H1 (cell line): ENCODE measurements at regions not wholly inside any gene's neighbourhood (a gene's known extent, or its start where the extent isn't known, plus 50 kb on each side); places are given as distances from the start of the nearest gene placed in this dataset.

ENCODE experiments used
- CTCF ChIA-PET: fragments of 300-600 bp; sonication (Branson Sonifier 250); formaldehyde crosslinking; loops from one replicate; lab custom pipeline; 2021; ENCODE audit not compliant: partially characterized antibody; lab: Charles Lee
- POLR2A ChIA-PET: fragments of 300-600 bp; sonication (Branson Sonifier 250); formaldehyde crosslinking; loops from one replicate; lab custom pipeline; 2021; ENCODE audit warnings: inconsistent platforms; ENCODE audit not compliant: partially characterized antibody; lab: Charles Lee
- DNase-seq, 2 experiments: peaks; one replicate each; pipeline versions ENCODE4 v3.0.0 to v3.0.0-alpha.2; 2010 to 2022; ENCODE audit warnings: low spot score in 2 of 2, low read depth in 1 of 2, mixed read lengths in 1 of 2
- FAIRE-seq: peaks from 2 replicates; lab custom pipeline; 2011; peaks lifted over from hg19 to GRCh38; lab: Jason Lieb, UNC
- H2AFZ ChIP-seq: 2 replicates; pipeline ENCODE4 v1.8.1; 2012; ENCODE audit warnings: low read length, inconsistent platforms
- H2AK5ac ChIP-seq: 2 replicates; pipeline ENCODE4 v1.6.1; 2013; ENCODE audit warnings: low read depth, low read length
- H2BK120ac ChIP-seq: replicated peaks from 2 replicates; pipeline ENCODE3; 2013; ENCODE audit warnings: low read depth, low read length, inconsistent platforms
- H2BK12ac ChIP-seq: 2 replicates; pipeline ENCODE4 v1.6.1; 2013; ENCODE audit warnings: low read depth, low read length
- H2BK15ac ChIP-seq: 2 replicates; pipeline ENCODE4 v1.6.1; 2013; ENCODE audit warnings: low read length
- H2BK20ac ChIP-seq: 2 replicates; pipeline ENCODE4 v1.6.1; 2013; ENCODE audit warnings: low read length
- H2BK5ac ChIP-seq: 2 replicates; pipeline ENCODE4 v1.6.1; 2013; ENCODE audit warnings: low read depth, low read length
- H3K14ac ChIP-seq: 2 replicates; pipeline ENCODE4 v1.6.1; 2013; ENCODE audit warnings: inconsistent platforms; ENCODE audit not compliant: insufficient read length
- H3K18ac ChIP-seq: 2 replicates; pipeline ENCODE4 v1.6.1; 2013; ENCODE audit warnings: low read length; ENCODE audit errors: extremely low read depth
- H3K23ac ChIP-seq: 2 replicates; pipeline ENCODE4 v1.6.1; 2013; ENCODE audit warnings: inconsistent platforms; ENCODE audit not compliant: insufficient read length
- H3K23me2 ChIP-seq: 2 replicates; pipeline ENCODE4 v1.6.1; 2013; ENCODE audit warnings: low read depth, low read length
- H3K27ac ChIP-seq: 2 replicates; pipeline ENCODE4 v1.6.1; 2011; ENCODE audit warnings: low read depth, low read length, inconsistent platforms
- H3K27me3 ChIP-seq, 4 experiments: replicated peaks in 1 of 4; 1 replicate in 1 of 4; 2 replicates in 3 of 4; pipeline versions ENCODE4 v1.6.1 to v1.8.1; 2011 to 2013; ENCODE audit warnings: low read length in 3 of 4, mild to moderate bottlenecking in 3 of 4, inconsistent platforms in 2 of 4, mixed read lengths in 2 of 4, moderate library complexity in 1 of 4; ENCODE audit not compliant: control insufficient read depth in 3 of 4, insufficient read depth in 3 of 4; ENCODE audit errors: extremely low read depth in 1 of 4
- H3K36me3 ChIP-seq, 4 experiments: 2 replicates each; pipeline versions ENCODE4 v1.6.1 to v1.8.1; 2011 to 2013; ENCODE audit warnings: mild to moderate bottlenecking in 4 of 4, low read length in 3 of 4, moderate library complexity in 2 of 4, control low read depth in 1 of 4, inconsistent platforms in 1 of 4; ENCODE audit not compliant: insufficient read depth in 4 of 4, control insufficient read depth in 2 of 4
- H3K4ac ChIP-seq: replicated peaks from 2 replicates; pipeline ENCODE3; 2013; ENCODE audit warnings: low read length, low read depth, mixed read lengths, inconsistent platforms; ENCODE audit not compliant: insufficient read length
- H3K4me1 ChIP-seq, 4 experiments: replicated peaks in 1 of 4; 1 replicate in 1 of 4; 2 replicates in 3 of 4; pipeline versions ENCODE4 v1.6.1 to v1.8.1; 2011 to 2013; ENCODE audit warnings: low read length in 3 of 4, inconsistent platforms in 2 of 4, mixed read lengths in 1 of 4; ENCODE audit not compliant: insufficient read depth in 4 of 4, control insufficient read depth in 3 of 4
- H3K4me2 ChIP-seq, 2 experiments: 2 replicates each; pipeline versions ENCODE4 v1.6.1 to v1.8.1; 2011 to 2013; ENCODE audit warnings: low read depth in 2 of 2, low read length in 2 of 2, control low read depth in 1 of 2, inconsistent platforms in 1 of 2, mild to moderate bottlenecking in 1 of 2; ENCODE audit not compliant: insufficient read depth in 1 of 2
- H3K4me3 ChIP-seq, 4 experiments: fragments of 200-600, 300-600 bp in 1 of 4; sonication (generic), shearing (Covaris generic), sonication (Bioruptor Twin) in 1 of 4; 2 replicates each; pipeline versions ENCODE4 v1.5.1 to v1.8.1; 2011 to 2016; ENCODE audit warnings: low read length in 4 of 4, low read depth in 3 of 4, control low read depth in 2 of 4, inconsistent platforms in 2 of 4, mild to moderate bottlenecking in 2 of 4, mixed read lengths in 1 of 4, moderate library complexity in 1 of 4; ENCODE audit not compliant: insufficient read depth in 2 of 4; ENCODE audit errors: extremely low read depth in 1 of 4
- H3K56ac ChIP-seq: replicated peaks from 2 replicates; pipeline ENCODE3; 2013; ENCODE audit warnings: low read depth, mild to moderate bottlenecking, mixed read lengths, low read length, inconsistent platforms; ENCODE audit not compliant: insufficient read length
- H3K79me1 ChIP-seq: 2 replicates; pipeline ENCODE4 v1.6.1; 2013; ENCODE audit warnings: low read depth, low read length, control low read depth
- H3K79me2 ChIP-seq, 2 experiments: 2 replicates each; pipeline versions ENCODE4 v1.6.1 to v1.8.1; 2012 to 2013; ENCODE audit warnings: low read length in 2 of 2, mild to moderate bottlenecking in 2 of 2, inconsistent platforms in 1 of 2; ENCODE audit not compliant: insufficient read depth in 2 of 2, control insufficient read depth in 1 of 2
- H3K9ac ChIP-seq, 4 experiments: replicated peaks in 1 of 4; 1 replicate in 1 of 4; 2 replicates in 3 of 4; pipeline versions ENCODE4 v1.6.1 to v1.8.1; 2011 to 2013; ENCODE audit warnings: low read depth in 3 of 4, low read length in 3 of 4, control low read depth in 2 of 4, mild to moderate bottlenecking in 2 of 4, moderate library complexity in 2 of 4, inconsistent platforms in 1 of 4; ENCODE audit errors: extremely low read depth in 1 of 4
- H3K9me3 ChIP-seq, 2 experiments: 2 replicates each; pipeline versions ENCODE4 v1.6.1 to v1.8.1; 2012 to 2013; ENCODE audit warnings: mild to moderate bottlenecking in 2 of 2, moderate library complexity in 2 of 2, control low read depth in 1 of 2, inconsistent platforms in 1 of 2, low read depth in 1 of 2, low read length in 1 of 2, mixed read lengths in 1 of 2; ENCODE audit not compliant: insufficient read depth in 2 of 2
- H4K20me1 ChIP-seq, 2 experiments: replicated peaks in 1 of 2; 2 replicates each; pipeline versions ENCODE3 to v1.8.1; 2011 to 2013; ENCODE audit warnings: inconsistent platforms in 2 of 2, low read length in 2 of 2, mild to moderate bottlenecking in 1 of 2; ENCODE audit not compliant: insufficient read depth in 2 of 2, control insufficient read depth in 1 of 2
- H4K5ac ChIP-seq: 2 replicates; pipeline ENCODE4 v1.6.1; 2013; ENCODE audit warnings: low read length, low read depth, mixed read lengths, inconsistent platforms; ENCODE audit not compliant: insufficient read length
- H4K8ac ChIP-seq: 2 replicates; pipeline ENCODE4 v1.8.0; 2013; ENCODE audit warnings: mild to moderate bottlenecking, moderate library complexity, low read length, inconsistent platforms; ENCODE audit not compliant: insufficient read depth; ENCODE audit errors: extremely low read depth
- H4K91ac ChIP-seq: replicated peaks from 2 replicates; pipeline ENCODE3; 2013; ENCODE audit warnings: low read length, mixed read lengths, inconsistent platforms; ENCODE audit not compliant: insufficient read length
- BRCA1 ChIP-seq: IDR thresholded peaks from 2 replicates; pipeline ENCODE4 v1.6.1; 2012; ENCODE audit warnings: low read depth, low read length, improper control_type of control experiment
- CBX5 ChIP-seq: fragments of 300-800, 300-1000 bp; sonication (generic); IDR thresholded peaks from 2 replicates; pipeline ENCODE4 v1.7.1; 2016; ENCODE audit warnings: antibody characterized with exemption, low read length, low read depth
- GTF2F1 ChIP-seq: IDR thresholded peaks from 2 replicates; pipeline ENCODE4 v1.6.1; 2012; ENCODE audit warnings: low read depth, low read length, improper control_type of control experiment, borderline replicate concordance
- HDAC6 ChIP-seq: IDR thresholded peaks from one replicate; pipeline ENCODE4 v1.7.1; 2012; ENCODE audit warnings: low read depth, mild to moderate bottlenecking, inconsistent platforms, low read length, moderate library complexity
- NRF1 ChIP-seq: IDR thresholded peaks from 2 replicates; pipeline ENCODE4 v1.6.1; 2011; ENCODE audit warnings: mild to moderate bottlenecking, low read depth, low read length, improper control_type of control experiment
- RNF2 ChIP-seq: fragments of 200-900, 300-1000 bp; sonication (generic); IDR thresholded peaks from 2 replicates; pipeline ENCODE4 v1.7.1; 2016; ENCODE audit warnings: borderline replicate concordance, low read depth, mild to moderate bottlenecking, antibody characterized with exemption, low read length; ENCODE audit not compliant: poor library complexity, severe bottlenecking; ENCODE audit errors: missing control alignments
- SP4 ChIP-seq: IDR thresholded peaks from 2 replicates; pipeline ENCODE4 v1.6.1; 2012; ENCODE audit warnings: low read length, inconsistent platforms
- SUZ12 ChIP-seq: fragments of 200-600 bp; sonication (generic); IDR thresholded peaks from 2 replicates; pipeline ENCODE4 v1.6.1; 2012; ENCODE audit warnings: mild to moderate bottlenecking, inconsistent platforms, low read length, moderate library complexity, mixed read lengths
- TAF1 ChIP-seq: IDR thresholded peaks from 2 replicates; pipeline ENCODE4 v1.6.1; 2011; ENCODE audit warnings: mild to moderate bottlenecking, low read depth, low read length
- TCF12 ChIP-seq: IDR thresholded peaks from 2 replicates; pipeline ENCODE4 v1.6.1; 2011; ENCODE audit warnings: low read depth, mild to moderate bottlenecking, low read length
- TF ChIP-seq, protein P1 (sequence below): IDR thresholded peaks from 2 replicates; pipeline ENCODE4 v1.6.1; 2011; ENCODE audit warnings: low read depth, mild to moderate bottlenecking, low read length; ENCODE audit not compliant: insufficient read depth
- TF ChIP-seq, protein P2 (sequence below): IDR thresholded peaks from 2 replicates; pipeline ENCODE4 v1.6.1; 2012; ENCODE audit warnings: inconsistent platforms
- TF ChIP-seq, protein P3 (sequence below): IDR thresholded peaks from 2 replicates; pipeline ENCODE4 v1.6.1; 2012; ENCODE audit warnings: low read length, inconsistent platforms

DNA sequence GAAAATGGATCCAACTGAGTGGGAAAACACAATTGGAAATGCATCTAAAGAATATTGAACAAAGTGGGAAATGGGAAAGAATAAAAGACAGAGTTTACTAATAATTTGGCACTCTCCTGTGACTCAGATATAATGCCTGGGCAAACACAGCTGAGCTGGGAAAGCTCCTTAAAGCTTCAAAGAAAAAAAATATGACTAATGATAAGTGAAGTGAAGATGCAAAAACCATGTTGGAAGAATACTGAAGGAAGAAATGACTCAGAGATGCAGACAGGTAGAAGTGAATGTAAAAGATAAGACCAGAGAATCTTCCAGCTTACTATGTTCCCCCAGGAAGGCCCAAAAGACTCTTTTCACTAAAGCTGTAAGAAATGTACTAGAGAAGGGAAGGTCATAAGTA lies 62.4 kb upstream of the FOXG1 start:
- no peak overlapping the region for H2AK5ac ChIP-seq
- TF ChIP-seq HDAC6 (no peak), BRCA1 (no peak), CBX5 (no peak), SUZ12 (no peak), NRF1 (no peak), TCF12 (no peak), RNF2 (no peak), SP4 (no peak), GTF2F1 (no peak), TAF1 (no peak)
- TF ChIP-seq, protein P1, sequence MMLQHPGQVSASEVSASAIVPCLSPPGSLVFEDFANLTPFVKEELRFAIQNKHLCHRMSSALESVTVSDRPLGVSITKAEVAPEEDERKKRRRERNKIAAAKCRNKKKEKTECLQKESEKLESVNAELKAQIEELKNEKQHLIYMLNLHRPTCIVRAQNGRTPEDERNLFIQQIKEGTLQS, result no peak
- TF ChIP-seq, protein P2, sequence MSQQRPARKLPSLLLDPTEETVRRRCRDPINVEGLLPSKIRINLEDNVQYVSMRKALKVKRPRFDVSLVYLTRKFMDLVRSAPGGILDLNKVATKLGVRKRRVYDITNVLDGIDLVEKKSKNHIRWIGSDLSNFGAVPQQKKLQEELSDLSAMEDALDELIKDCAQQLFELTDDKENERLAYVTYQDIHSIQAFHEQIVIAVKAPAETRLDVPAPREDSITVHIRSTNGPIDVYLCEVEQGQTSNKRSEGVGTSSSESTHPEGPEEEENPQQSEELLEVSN, result no peak
- TF ChIP-seq, protein P3, sequence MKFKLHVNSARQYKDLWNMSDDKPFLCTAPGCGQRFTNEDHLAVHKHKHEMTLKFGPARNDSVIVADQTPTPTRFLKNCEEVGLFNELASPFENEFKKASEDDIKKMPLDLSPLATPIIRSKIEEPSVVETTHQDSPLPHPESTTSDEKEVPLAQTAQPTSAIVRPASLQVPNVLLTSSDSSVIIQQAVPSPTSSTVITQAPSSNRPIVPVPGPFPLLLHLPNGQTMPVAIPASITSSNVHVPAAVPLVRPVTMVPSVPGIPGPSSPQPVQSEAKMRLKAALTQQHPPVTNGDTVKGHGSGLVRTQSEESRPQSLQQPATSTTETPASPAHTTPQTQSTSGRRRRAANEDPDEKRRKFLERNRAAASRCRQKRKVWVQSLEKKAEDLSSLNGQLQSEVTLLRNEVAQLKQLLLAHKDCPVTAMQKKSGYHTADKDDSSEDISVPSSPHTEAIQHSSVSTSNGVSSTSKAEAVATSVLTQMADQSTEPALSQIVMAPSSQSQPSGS, result no peak

More for the DNA sequence above, 62.4 kb upstream of the FOXG1 start:
- Histone ChIP-seq H3K79me2 (no peaks in the 10 kb centered on the region), H2BK120ac (no peak overlapping the region), H3K4me1 (no peaks in the 10 kb centered on the region), H2BK5ac (no peak overlapping the region), H3K4me3 (no peak overlapping the region), H2BK15ac (no peak overlapping the region), H3K27ac (no peak overlapping the region), H4K91ac (no peak overlapping the region), H2AFZ (no peak overlapping the region), H2BK20ac (no peak overlapping the region), H2BK12ac (no peak overlapping the region), H3K56ac (no peak overlapping the region), H3K9me3 (no peaks in the 10 kb centered on the region), H4K8ac (no peak overlapping the region), H3K23ac (no peak overlapping the region), H3K4ac (no peak overlapping the region), H3K18ac (no peak overlapping the region), H3K23me2 (no peaks in the 10 kb centered on the region), H3K36me3 (no peaks in the 10 kb centered on the region), H4K5ac (no peak overlapping the region), H3K14ac (no peak overlapping the region), H3K4me2 (no peak overlapping the region), H3K27me3 (no peaks in the 10 kb centered on the region), H3K79me1 (no peaks in the 10 kb centered on the region), H3K9ac (no peak overlapping the region), H4K20me1 (no peaks in the 10 kb centered on the region)
- ChIA-PET POLR2A (interaction anchor here (0.6 kb wide), 1 partner anchor 1145 kb away, joined by 3 read pairs; no protein-coding TSS in a partner anchor), CTCF (no interaction called here)
- no peak for DNase-seq
- no peak for FAIRE-seq
